ENCODE measurements at regions not wholly inside any gene's neighbourhood (a gene's known extent, or its start where the extent isn't known, plus 50 kb on each side); places are given as distances from the start of the nearest gene placed in this dataset.

GRCh38 chr15:68485721-68486360 lies 53.9 kb upstream of the ITGA11 start:
- DNase-seq (no peak), ATAC-seq (no peak)
- H3K36me3 Mint-ChIP-seq = no peaks in the 10 kb centered on the region
- H3K9me3 Mint-ChIP-seq = no peaks in the 10 kb centered on the region
- no peaks in the 10 kb centered on the region for H3K36me3 ChIP-seq (ENCODE audit: control insufficient read depth, insufficient read depth, low read length)
- H3K4me1 Mint-ChIP-seq = no peaks in the 10 kb centered on the region
- no peak overlapping the region for H3K27ac ChIP-seq (ENCODE audit: low read length)
- 80% methylated on average over 6 of the region's 6 CpGs for WGBS (ENCODE audit: insufficient coverage)
- no peak overlapping the region for H3K4me3 Mint-ChIP-seq
- no peaks in the 10 kb centered on the region for H3K4me1 ChIP-seq (ENCODE audit: control insufficient read depth, insufficient read depth, low read length)
- no peaks in the 10 kb centered on the region for H3K27me3 ChIP-seq (ENCODE audit: control insufficient read depth, insufficient read depth, low read length)
- TF ChIP-seq CTCF (IDR thresholded peaks at IDR 0.05) = no peak
- no peaks in the 10 kb centered on the region for H3K9me3 ChIP-seq (ENCODE audit: control insufficient read depth, insufficient read depth, low read length)
- no peak overlapping the region for H3K27ac Mint-ChIP-seq
- peaks cover 10 to 21% of the 10 kb centered on the region in 2 donors for H3K27me3 Mint-ChIP-seq (ENCODE audit: low read depth in 2 of 2)
- H3K4me3 ChIP-seq (ENCODE audit: low read length) = no peak overlapping the region
- intact Hi-C loops (cut with micrococcal nuclease) = no loop called here

GRCh38 chr15:68487087-68487843 lies 55.3 kb upstream of the ITGA11 start:
- Histone ChIP-seq H3K27ac (ENCODE audit: low read length) (no peak overlapping the region), H3K36me3 (ENCODE audit: control insufficient read depth, insufficient read depth, low read length) (no peaks in the 10 kb centered on the region), H3K9me3 (ENCODE audit: control insufficient read depth, insufficient read depth, low read length) (no peaks in the 10 kb centered on the region), H3K4me1 (ENCODE audit: control insufficient read depth, insufficient read depth, low read length) (no peaks in the 10 kb centered on the region), H3K4me3 (ENCODE audit: low read length) (no peak overlapping the region), H3K27me3 (ENCODE audit: control insufficient read depth, insufficient read depth, low read length) (no peaks in the 10 kb centered on the region)
- H3K27me3 Mint-ChIP-seq (ENCODE audit: low read depth in 2 of 2) = peaks cover 6 to 17% of the 10 kb centered on the region in 2 donors
- no peak overlapping the region for H3K27ac Mint-ChIP-seq
- H3K4me3 Mint-ChIP-seq = no peak overlapping the region
- 80% methylated on average over 5 of the region's 5 CpGs for WGBS (ENCODE audit: insufficient coverage)
- no peaks in the 10 kb centered on the region for H3K9me3 Mint-ChIP-seq
- no peak for TF ChIP-seq CTCF (IDR thresholded peaks at IDR 0.05)
- no peaks in the 10 kb centered on the region for H3K36me3 Mint-ChIP-seq
- DNase-seq = no peak
- intact Hi-C loops (cut with micrococcal nuclease) = no loop called here
- no peaks in the 10 kb centered on the region for H3K4me1 Mint-ChIP-seq
- ATAC-seq = no peak

GRCh38 chr15:68488290-68488689 lies 56.3 kb upstream of the ITGA11 start:
- Mint-ChIP-seq H3K4me1 (no peaks in the 10 kb centered on the region), H3K27ac (no peak overlapping the region), H3K27me3 (ENCODE audit: low read depth in 2 of 2) (peaks cover 4 to 15% of the 10 kb centered on the region in 2 donors), H3K9me3 (no peaks in the 10 kb centered on the region), H3K36me3 (no peaks in the 10 kb centered on the region), H3K4me3 (no peak overlapping the region)
- TF ChIP-seq CTCF (IDR thresholded peaks at IDR 0.05) = no peak
- Histone ChIP-seq H3K27me3 (ENCODE audit: control insufficient read depth, insufficient read depth, low read length) (no peaks in the 10 kb centered on the region), H3K4me3 (ENCODE audit: low read length) (no peak overlapping the region), H3K9me3 (ENCODE audit: control insufficient read depth, insufficient read depth, low read length) (no peaks in the 10 kb centered on the region), H3K4me1 (ENCODE audit: control insufficient read depth, insufficient read depth, low read length) (no peaks in the 10 kb centered on the region), H3K27ac (ENCODE audit: low read length) (no peak overlapping the region), H3K36me3 (ENCODE audit: control insufficient read depth, insufficient read depth, low read length) (no peaks in the 10 kb centered on the region)
- WGBS (ENCODE audit: insufficient coverage) = 74% methylated on average over 5 of the region's 5 CpGs
- ATAC-seq (no peak), DNase-seq (no peak)
- intact Hi-C loops (cut with micrococcal nuclease) = no loop called here

All from natural killer cell (primary cell).